GM12878 (cell line): ENCODE measurements at regions not wholly inside any gene's neighbourhood (a gene's known extent, or its start where the extent isn't known, plus 50 kb on each side); places are given as distances from the start of the nearest gene placed in this dataset.

Experiments used
- ATAC-seq: fragments of 200-7000 bp; cut with Tn5 transposase; 3 replicates; pipeline ENCODE4 v1.9.1; 2020; ENCODE audit warnings: mild to moderate bottlenecking, moderate library complexity
- BruUV-seq: library from RNA; stranded (reverse); fragments of 400-500 nt; replicated peaks from 2 replicates; lab custom pipeline; 2021; lab: Mats Ljungman, UMichigan
- CTCF ChIA-PET: fragments of 300-600 bp; sonication (Branson Sonifier 250); formaldehyde crosslinking; extraction: SDS; loops from one replicate; lab custom pipeline; 2021; ENCODE audit warnings: inconsistent platforms; lab: Yijun Ruan, JAX
- POLR2A ChIA-PET: fragments of 350-600 bp; formaldehyde crosslinking; extraction: SDS; loops from one replicate; lab custom pipeline; 2021; ENCODE audit warnings: inconsistent platforms; lab: Charles Lee
- RAD21 ChIA-PET: fragments of 300-600 bp; sonication (Branson Sonifier 250); formaldehyde crosslinking; loops from one replicate; lab custom pipeline; 2023; ENCODE audit warnings: antibody characterized with exemption; ENCODE audit not compliant: unreplicated experiment; lab: Charles Lee
- SMC1A ChIA-PET: fragments of 300-600 bp; sonication (Branson Sonifier 250); formaldehyde crosslinking; loops from one replicate; lab custom pipeline; 2023; ENCODE audit not compliant: unreplicated experiment, uncharacterized antibody; lab: Charles Lee
- DNase-seq: peaks from one replicate; pipeline ENCODE4 v3.0.0-alpha.2; 2011; ENCODE audit warnings: low read depth, low spot score
- FAIRE-seq: peaks from 3 replicates; lab custom pipeline; 2011; peaks lifted over from hg19 to GRCh38; lab: Jason Lieb, UNC
- H2AFZ ChIP-seq: 2 replicates; pipeline ENCODE4 v1.6.0; 2011; ENCODE audit warnings: low read depth, low read length, control low read depth; ENCODE audit not compliant: control insufficient read depth
- H3K27ac ChIP-seq: 2 replicates; pipeline ENCODE4 v1.5.1; 2011; ENCODE audit warnings: control low read depth; ENCODE audit not compliant: control insufficient read depth, insufficient read depth
- H3K27me3 ChIP-seq, 2 experiments: replicated peaks in 1 of 2; 2 replicates each; pipeline versions ENCODE4 v1.6.0 to v1.6.1; 2011; ENCODE audit warnings: low read length in 1 of 2; ENCODE audit not compliant: control insufficient read depth in 2 of 2, insufficient read depth in 2 of 2
- H3K36me3 ChIP-seq, 2 experiments: 2 replicates each; pipeline ENCODE4 v1.5.1; 2011; ENCODE audit warnings: low read length in 1 of 2; ENCODE audit not compliant: control insufficient read depth in 2 of 2, insufficient read depth in 2 of 2
- H3K4me1 ChIP-seq: 2 replicates; pipeline ENCODE4 v1.6.1; 2011; ENCODE audit warnings: mild to moderate bottlenecking, low read length, moderate library complexity, mixed read lengths; ENCODE audit not compliant: control insufficient read depth, insufficient read depth
- H3K4me2 ChIP-seq: 2 replicates; pipeline ENCODE4 v1.6.0; 2011; ENCODE audit warnings: control low read depth; ENCODE audit not compliant: control insufficient read depth, insufficient read depth
- H3K4me3 ChIP-seq: fragments of 200-600 bp; sonication (generic); 2 replicates; pipeline ENCODE4 v1.5.1; 2016
- H3K79me2 ChIP-seq: 2 replicates; pipeline ENCODE4 v1.6.0; 2011; ENCODE audit warnings: low read length; ENCODE audit not compliant: control insufficient read depth, insufficient read depth
- H3K9ac ChIP-seq: 2 replicates; pipeline ENCODE4 v1.8.0; 2011; ENCODE audit warnings: low read length, control low read depth, mixed read lengths; ENCODE audit not compliant: control insufficient read depth, insufficient read depth
- H3K9me3 ChIP-seq: replicated peaks from 3 replicates; pipeline ENCODE4 v1.5.1; 2011; ENCODE audit warnings: mild to moderate bottlenecking, low read length; ENCODE audit not compliant: control insufficient read depth, insufficient read depth
- H4K20me1 ChIP-seq: 2 replicates; pipeline ENCODE4 v1.6.0; 2011; ENCODE audit not compliant: control insufficient read depth, insufficient read depth
- ATF7 ChIP-seq: fragments of 450-650 bp; IDR thresholded peaks from 2 replicates; pipeline ENCODE4 v1.6.1; 2016; ENCODE audit warnings: low read depth, mild to moderate bottlenecking
- MEF2B ChIP-seq: fragments of 450-650 bp; IDR thresholded peaks from 2 replicates; pipeline ENCODE4 v1.6.1; 2018; ENCODE audit warnings: mild to moderate bottlenecking, moderate library complexity; ENCODE audit not compliant: partially characterized antibody, poor library complexity, severe bottlenecking
- PAX5 ChIP-seq: IDR thresholded peaks from 2 replicates; pipeline ENCODE4 v1.6.1; 2011; ENCODE audit warnings: low read depth, low read length, borderline replicate concordance
- PAX8 ChIP-seq: fragments of 450-650 bp; IDR thresholded peaks from 2 replicates; pipeline ENCODE4 v1.6.1; 2017; ENCODE audit warnings: mild to moderate bottlenecking, moderate library complexity
- RAD21 ChIP-seq: IDR thresholded peaks from 2 replicates; pipeline ENCODE4 v1.6.1; 2011; ENCODE audit warnings: mild to moderate bottlenecking, low read depth, low read length, moderate library complexity; ENCODE audit not compliant: insufficient read depth
- RBBP5 ChIP-seq: fragments of 200-600 bp; sonication (generic); conservative IDR thresholded peaks from 2 replicates; pipeline ENCODE4 v1.6.1; 2016
- RFX5 ChIP-seq: IDR thresholded peaks from 2 replicates; pipeline ENCODE4 v1.6.1; 2011; ENCODE audit warnings: low read depth, low read length, improper control_type of control experiment
- SIN3A ChIP-seq: IDR thresholded peaks from 2 replicates; pipeline ENCODE4 v1.6.1; 2012; ENCODE audit warnings: low read depth, low read length, improper control_type of control experiment
- SMAD5 ChIP-seq: IDR thresholded peaks from 2 replicates; pipeline ENCODE4 v1.6.1; 2016; ENCODE audit warnings: antibody characterized with exemption, low read depth
- SP1 ChIP-seq: IDR thresholded peaks from one replicate; pipeline ENCODE4 v1.6.1; 2011; ENCODE audit warnings: low read depth, low read length
- WRNIP1 ChIP-seq: IDR thresholded peaks from 2 replicates; pipeline ENCODE4 v1.6.1; 2011; ENCODE audit warnings: low read depth, low read length, improper control_type of control experiment, borderline replicate concordance
- WGBS: methylation state at CpG from one replicate; pipeline ENCODE4 v1.1.6; 2016; ENCODE audit warnings: low lambda C conversion rate; ENCODE audit not compliant: insufficient replicate concordance, insufficient coverage; ENCODE audit errors: missing lambda C conversion rate; 5-methylcytosine and 5-hydroxymethylcytosine counted together
- in situ Hi-C: fragments of 300-500 bp; cut with MboI; formaldehyde crosslinking; loops from 9 replicates; pipeline ENCODE4 v1.14.3; 2018; ENCODE audit warnings: mixed read lengths
- intact Hi-C: fragments of 100-400 bp; cut with micrococcal nuclease; formaldehyde crosslinking; loops from one replicate; pipeline ENCODE4 v1.14.2; 2022; ENCODE audit not compliant: unreplicated experiment

GRCh38 chr6:99120641-99121040, 172.9 kb upstream of the FBXL4 start:
- no peak overlapping the region for H2AFZ ChIP-seq
- ChIA-PET POLR2A (no interaction called here), RAD21 (no interaction called here), CTCF (interaction anchor here (0.5 to 1.9 kb wide), 6 partner anchors 31 to 1623 kb away, joined by 3 to 9 read pairs (median 4); no protein-coding TSS in a partner anchor), SMC1A (no interaction called here)
- ATAC-seq: no peak
- no peaks in the 10 kb centered on the region for H3K27me3 ChIP-seq
- H3K4me2 ChIP-seq: no peak overlapping the region
- H3K4me3 ChIP-seq: no peak overlapping the region
- intact Hi-C loops (no loop called here), in situ Hi-C loops (loop anchor here (25.0 kb wide), 1 partner anchor 1633 kb away; no protein-coding TSS in a partner anchor)
- H3K9me3 ChIP-seq: no peaks in the 10 kb centered on the region
- BruUV-seq: no TSS peak
- 36% methylated on average over 3 of the region's 3 CpGs for WGBS
- H3K36me3 ChIP-seq: no peaks in the 10 kb centered on the region
- FAIRE-seq: no peak
- H3K79me2 ChIP-seq: no peaks in the 10 kb centered on the region
- H3K4me1 ChIP-seq: no peaks in the 10 kb centered on the region
- no peak for DNase-seq
- no peak overlapping the region for H3K27ac ChIP-seq
- TF ChIP-seq ATF7: no peak
- TF ChIP-seq PAX8: no peak
- no peak for TF ChIP-seq PAX5
- TF ChIP-seq MEF2B: no peak
- no peak for TF ChIP-seq WRNIP1
- no peak for TF ChIP-seq SMAD5
- no peak for TF ChIP-seq SP1
- TF ChIP-seq RBBP5: no peak
- no peak for TF ChIP-seq RAD21
- no peak for TF ChIP-seq RFX5
- TF ChIP-seq SIN3A: no peak
- no peaks in the 10 kb centered on the region for H4K20me1 ChIP-seq
- no peak overlapping the region for H3K9ac ChIP-seq
